B cell (primary cell): ENCODE measurements at regions not wholly inside any gene's neighbourhood (a gene's known extent, or its start where the extent isn't known, plus 50 kb on each side); places are given as distances from the start of the nearest gene placed in this dataset.

Experiments used
- ATAC-seq: fragments of 200-7000 bp; cut with Tn5 transposase; one replicate; pipeline ENCODE4 v1.10.0; 2021; ENCODE audit warnings: low read depth, mild to moderate bottlenecking, moderate number of reproducible peaks, moderate library complexity
- CTCF ChIA-PET: fragments of 350-600 bp; sonication (Branson Sonifier 250); formaldehyde crosslinking; loops from one replicate; lab custom pipeline; 2021; ENCODE audit warnings: antibody characterized with exemption, inconsistent platforms; lab: Charles Lee
- POLR2A ChIA-PET: fragments of 350-600 bp; sonication (Branson Sonifier 250); formaldehyde crosslinking; loops from one replicate; lab custom pipeline; 2021; ENCODE audit warnings: antibody characterized with exemption; lab: Charles Lee
- DNase-seq: peaks from one replicate; pipeline ENCODE4 v3.0.0; 2013
- H2AFZ ChIP-seq: 2 replicates; pipeline ENCODE4 v1.6.1; 2012; ENCODE audit warnings: mild to moderate bottlenecking, low read depth, low read length; ENCODE audit not compliant: insufficient read depth, poor library complexity, severe bottlenecking
- H3K27ac ChIP-seq, 2 donors: 1 replicate in 1 of 2; 2 replicates in 1 of 2; pipeline ENCODE4 v1.5.1; 2012 to 2013; ENCODE audit warnings: low read length in 2 of 2, mild to moderate bottlenecking in 2 of 2, moderate library complexity in 1 of 2
- H3K27me3 ChIP-seq, 4 experiments: fragments of 200-600 bp in 1 of 4; sonication (generic) in 1 of 4; replicated peaks in 1 of 4; 1 replicate in 2 of 4; 2 replicates in 2 of 4; pipeline versions ENCODE4 v1.6.1 to v1.7.0; 2013 to 2016; ENCODE audit warnings: low read length in 3 of 4, mild to moderate bottlenecking in 2 of 4, mixed read lengths in 1 of 4, moderate library complexity in 1 of 4; ENCODE audit not compliant: insufficient read depth in 4 of 4, control insufficient read depth in 3 of 4; ENCODE audit errors: control extremely low read depth in 1 of 4
- H3K36me3 ChIP-seq, 2 experiments: replicated peaks in 1 of 2; 1 replicate in 1 of 2; 2 replicates in 1 of 2; pipeline versions ENCODE4 v1.6.1 to v1.7.1; 2013; ENCODE audit warnings: low read length in 1 of 2; ENCODE audit not compliant: insufficient read depth in 2 of 2, control insufficient read depth in 1 of 2; ENCODE audit errors: control extremely low read depth in 1 of 2, extremely low read depth in 1 of 2
- H3K4me1 ChIP-seq, 2 donors: fragments of 200-600 bp in 1 of 2; sonication (generic) in 1 of 2; 1 replicate in 1 of 2; 2 replicates in 1 of 2; pipeline versions ENCODE4 v1.5.1 to v1.6.1; 2013 to 2017; ENCODE audit warnings: low read length in 2 of 2; ENCODE audit not compliant: control insufficient read depth in 2 of 2, insufficient read depth in 2 of 2
- H3K4me2 ChIP-seq: replicated peaks from 2 replicates; pipeline ENCODE3; 2012; ENCODE audit warnings: mild to moderate bottlenecking, low read depth, low read length; ENCODE audit not compliant: poor library complexity, severe bottlenecking
- H3K4me3 ChIP-seq, 5 experiments: fragments of 200-600 bp in 1 of 5; sonication (generic) in 1 of 5; 1 replicate in 3 of 5; 2 replicates in 2 of 5; pipeline versions ENCODE4 v1.5.1 to v1.7.0; 2011 to 2016; ENCODE audit warnings: low read length in 4 of 5, mild to moderate bottlenecking in 4 of 5, low read depth in 2 of 5, control low read depth in 1 of 5, moderate library complexity in 1 of 5; ENCODE audit not compliant: insufficient read depth in 1 of 5; ENCODE audit errors: control extremely low read depth in 1 of 5, extremely low read depth in 1 of 5
- H3K79me2 ChIP-seq: fragments of 200-600 bp; sonication (generic); one replicate; pipeline ENCODE4 v1.6.0; 2016; ENCODE audit warnings: low read length; ENCODE audit not compliant: control insufficient read depth, insufficient read depth
- H3K9ac ChIP-seq: fragments of 200-600 bp; sonication (generic); 2 replicates; pipeline ENCODE4 v1.6.1; 2017; ENCODE audit warnings: mild to moderate bottlenecking, low read length, moderate library complexity
- H3K9me3 ChIP-seq, 3 donors: one replicate each; pipeline versions ENCODE4 v1.6.1 to v1.7.1; 2013; ENCODE audit warnings: low read length in 2 of 3; ENCODE audit not compliant: control insufficient read depth in 2 of 3, insufficient read depth in 1 of 3; ENCODE audit errors: control extremely low read depth in 1 of 3
- H4K20me1 ChIP-seq: 2 replicates; pipeline ENCODE4 v1.6.0; 2012; ENCODE audit warnings: mild to moderate bottlenecking, low read length; ENCODE audit not compliant: insufficient read depth, control insufficient read depth, poor library complexity, severe bottlenecking
- H3K27ac Mint-ChIP-seq: one replicate; pipeline ENCODE4 v1.8.0; 2021; ENCODE audit warnings: mixed read lengths
- H3K27me3 Mint-ChIP-seq: one replicate; pipeline ENCODE4 v1.8.0; 2021; ENCODE audit warnings: mixed read lengths
- H3K4me1 Mint-ChIP-seq: one replicate; pipeline ENCODE4 v1.8.0; 2021; ENCODE audit warnings: mixed read lengths
- H3K4me3 Mint-ChIP-seq: one replicate; pipeline ENCODE4 v1.8.0; 2021; ENCODE audit warnings: mixed read lengths
- H3K9me3 Mint-ChIP-seq: one replicate; pipeline ENCODE4 v1.8.0; 2022; ENCODE audit warnings: mixed read lengths; ENCODE audit not compliant: insufficient read depth
- CTCF ChIP-seq: fragments of 200-600 bp; IDR thresholded peaks from one replicate; pipeline ENCODE4 v1.8.0; 2022; ENCODE audit warnings: antibody characterized with exemption, mild to moderate bottlenecking
- EZH2 ChIP-seq: IDR thresholded peaks from 2 replicates; pipeline ENCODE4 v1.6.1; 2012; ENCODE audit warnings: borderline replicate concordance, low read depth, mild to moderate bottlenecking, moderate library complexity, low read length; ENCODE audit not compliant: insufficient read depth, poor library complexity, severe bottlenecking
- WGBS: methylation state at CpG from one replicate; pipeline ENCODE4 v1.1.5; 2013; ENCODE audit warnings: missing lambda C conversion rate; ENCODE audit not compliant: insufficient coverage; 5-methylcytosine and 5-hydroxymethylcytosine counted together
- intact Hi-C: fragments of 100-400 bp; cut with micrococcal nuclease; formaldehyde crosslinking; loops from one replicate; pipeline ENCODE4 v1.10.0; 2022

GRCh38 chr18:56097621-56098020 is 509.6 kb upstream of the TCF4 start:
- no peaks in the 10 kb centered on the region for H3K36me3 ChIP-seq
- ATAC-seq (no peak), DNase-seq (no peak)
- no peak overlapping the region for H3K4me3 ChIP-seq
- ChIA-PET POLR2A (no interaction called here), CTCF (no interaction called here)
- H3K9ac ChIP-seq = no peak overlapping the region
- Mint-ChIP-seq H3K27me3 (no peaks in the 10 kb centered on the region), H3K27ac (no peak overlapping the region), H3K9me3 (no peaks in the 10 kb centered on the region), H3K4me1 (no peaks in the 10 kb centered on the region), H3K4me3 (no peak overlapping the region)
- TF ChIP-seq EZH2 (no peak), CTCF (no peak)
- H3K9me3 ChIP-seq = no peaks in the 10 kb centered on the region
- no peak overlapping the region for H2AFZ ChIP-seq
- WGBS = no CpG with 5 or more reads among the region's 5 CpGs
- intact Hi-C loops = no loop called here
- H3K27me3 ChIP-seq = peaks cover 0 to 3% (median 0%) of the 10 kb centered on the region in 4 experiments
- H3K79me2 ChIP-seq = no peaks in the 10 kb centered on the region
- H4K20me1 ChIP-seq = no peaks in the 10 kb centered on the region
- no peaks in the 10 kb centered on the region for H3K4me1 ChIP-seq
- no peak overlapping the region for H3K27ac ChIP-seq
- no peak overlapping the region for H3K4me2 ChIP-seq

- H3K4me1 Mint-ChIP-seq = no peaks in the 10 kb centered on the region
- no peaks in the 10 kb centered on the region for H3K9me3 Mint-ChIP-seq
- no peak overlapping the region for H3K9ac ChIP-seq
- H3K4me3 ChIP-seq = no peak overlapping the region
- no peak for TF ChIP-seq EZH2
- TF ChIP-seq CTCF = no peak
- POLR2A ChIA-PET = no interaction called here
- H3K79me2 ChIP-seq = no peaks in the 10 kb centered on the region
- H3K27ac ChIP-seq = no peak overlapping the region
- no peak overlapping the region for H2AFZ ChIP-seq
- no peak overlapping the region for H3K27ac Mint-ChIP-seq
- intact Hi-C loops = no loop called here
- H4K20me1 ChIP-seq = no peaks in the 10 kb centered on the region
- no peak overlapping the region for H3K4me3 Mint-ChIP-seq
- H3K36me3 ChIP-seq = no peaks in the 10 kb centered on the region
- no peaks in the 10 kb centered on the region for H3K9me3 ChIP-seq
- no peaks in the 10 kb centered on the region for H3K27me3 Mint-ChIP-seq
- peaks cover 0 to 3% (median 0%) of the 10 kb centered on the region in 4 experiments for H3K27me3 ChIP-seq
- 62% methylated on average over 3 of the region's 4 CpGs for WGBS
- CTCF ChIA-PET = no interaction called here
- no peak for ATAC-seq
- H3K4me2 ChIP-seq = no peak overlapping the region
- no peak for DNase-seq
- no peaks in the 10 kb centered on the region for H3K4me1 ChIP-seq
Observed at GRCh38 chr18:56096861-56097260, 508.9 kb upstream of the TCF4 start.
